ENCODE measurements at regions not wholly inside any gene's neighbourhood (a gene's known extent, or its start where the extent isn't known, plus 50 kb on each side); places are given as distances from the start of the nearest gene placed in this dataset.

- no peak for DNase-seq (ENCODE audit: low spot score)
These were observed 413.2 kb downstream of the CDH26 start for GRCh38 chr20:60371384-60371783.

DNA sequence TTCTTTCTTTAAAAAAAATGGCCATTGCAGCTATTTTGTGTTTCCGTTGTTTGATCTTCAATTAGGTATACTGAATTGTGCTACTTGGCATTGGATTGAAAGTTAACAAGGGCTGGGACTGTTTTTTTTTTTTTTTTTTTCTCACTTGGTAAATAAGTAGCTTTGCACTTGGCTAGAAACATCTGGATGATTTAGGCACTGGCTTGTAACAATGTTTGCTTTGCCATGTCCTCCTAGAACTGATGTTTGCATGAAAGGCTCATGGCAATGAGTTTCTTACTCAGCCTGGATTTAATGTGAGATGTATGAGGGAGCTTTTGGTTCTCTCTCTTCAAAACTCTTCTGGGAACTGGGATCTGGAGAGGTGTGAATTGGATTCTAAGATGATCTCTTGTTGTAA lies 414.1 kb downstream of the CDH26 start:
- no peak for DNase-seq (ENCODE audit: low spot score)

GRCh38 chr20:60372822-60373221 lies 414.6 kb downstream of the CDH26 start:
- no peak for DNase-seq (ENCODE audit: low spot score)

DNA sequence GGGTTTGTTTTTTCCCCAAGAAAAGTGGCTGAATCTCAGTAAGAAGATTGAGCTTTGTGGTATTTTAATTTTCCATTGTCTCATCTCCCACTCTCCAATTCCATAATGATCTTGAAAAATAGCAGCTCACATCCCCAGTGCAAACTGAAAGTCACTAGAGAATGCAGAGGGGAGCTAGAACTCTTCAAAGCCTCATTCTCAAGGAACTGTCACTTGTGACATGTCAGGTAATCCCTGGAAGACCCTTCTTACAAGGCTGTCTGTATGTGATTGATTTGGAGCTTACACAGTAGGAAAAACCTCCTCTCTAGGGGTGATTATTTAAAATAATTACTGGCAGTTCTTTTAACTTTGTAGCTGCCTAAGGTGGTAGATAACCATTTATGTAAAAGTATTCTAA lies 420.4 kb downstream of the CDH26 start:
- DNase-seq (ENCODE audit: low spot score), result no peak

DNA sequence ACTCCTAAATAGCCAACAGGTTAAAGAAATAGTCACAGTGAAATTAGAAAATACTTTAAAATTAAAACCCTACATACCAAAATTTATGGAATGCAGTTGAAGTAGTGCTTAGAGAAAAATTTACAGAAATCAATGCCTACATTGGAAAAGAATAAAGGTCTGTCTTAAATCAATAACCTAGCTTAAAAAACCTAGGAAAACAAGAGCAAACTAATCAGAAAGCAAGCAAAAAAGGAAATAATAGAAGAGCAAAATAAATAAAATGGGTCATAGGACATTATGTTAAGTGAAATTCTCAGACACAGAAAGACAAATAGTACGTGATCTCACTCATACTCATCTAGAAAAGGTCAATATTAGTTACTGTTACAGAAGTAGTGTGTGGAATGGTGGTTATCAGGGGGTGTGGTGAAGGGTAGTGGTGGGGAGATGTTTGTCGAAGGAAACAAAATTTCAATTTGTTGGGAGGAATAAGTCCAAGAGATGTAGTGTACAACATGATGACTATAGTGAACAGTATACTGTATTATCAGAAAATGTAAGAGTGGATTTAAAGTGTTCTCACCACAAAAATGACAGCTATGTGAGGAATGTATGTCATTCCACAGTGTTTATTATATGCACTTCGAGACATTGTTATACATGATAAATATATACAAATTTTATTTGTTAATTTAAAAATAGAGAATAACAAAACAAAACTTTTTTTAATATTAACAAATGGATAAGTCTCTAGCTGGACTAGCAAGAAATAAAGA lies 423.6 kb downstream of the CDH26 start:
- DNase-seq (ENCODE audit: low spot score), result no peak

GRCh38 chr20:60389441-60389840 lies 431.2 kb downstream of the CDH26 start:
- no peak for DNase-seq (ENCODE audit: low spot score)

DNA sequence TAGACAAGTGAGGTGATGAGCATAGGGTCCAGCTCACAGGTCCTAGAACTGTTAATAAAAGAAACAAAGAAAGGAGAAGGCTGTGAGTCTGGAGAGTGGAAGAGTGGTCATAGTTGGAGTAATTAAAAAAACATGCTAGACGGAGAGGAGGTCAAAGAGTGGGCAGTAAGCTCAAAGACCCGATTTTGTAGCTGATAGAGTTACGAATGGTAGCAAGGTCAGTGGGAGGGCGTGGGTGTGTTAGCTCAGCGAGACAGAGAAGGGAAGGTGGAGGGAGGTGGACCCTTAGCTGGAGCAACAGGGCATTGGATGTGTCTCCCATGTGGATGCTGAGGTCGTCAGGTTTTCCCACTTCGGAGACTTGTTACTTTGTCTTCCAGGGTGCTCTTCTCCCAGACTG lies 431.7 kb downstream of the CDH26 start:
- no peak for DNase-seq (ENCODE audit: low spot score)

- DNase-seq (ENCODE audit: low spot score), result no peak
These were observed 437.8 kb downstream of the CDH26 start for GRCh38 chr20:60395991-60396390.

DNA sequence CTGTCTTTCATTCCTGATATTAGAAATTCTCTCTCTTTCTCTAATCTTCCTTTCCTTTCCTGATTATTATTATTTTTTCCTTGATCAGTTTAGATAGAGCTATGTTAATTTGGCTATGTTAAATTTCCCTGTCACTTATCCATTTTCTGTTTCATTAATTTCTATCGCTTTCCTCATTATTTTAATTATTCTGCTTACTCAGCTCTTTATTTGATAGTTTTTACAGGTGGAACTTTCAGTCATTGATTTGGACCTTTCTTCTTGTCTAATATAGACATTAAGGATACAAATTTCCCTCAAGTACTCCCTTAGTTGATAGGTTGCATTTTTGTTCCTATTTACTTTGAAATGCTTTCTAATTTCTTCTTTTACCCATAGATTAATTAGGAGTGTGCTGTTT lies 442.3 kb downstream of the CDH26 start:
- no peak for DNase-seq (ENCODE audit: low spot score)

GRCh38 chr20:60402189-60403058 lies 444.2 kb downstream of the CDH26 start:
- no peak for DNase-seq (ENCODE audit: low spot score)

DNA sequence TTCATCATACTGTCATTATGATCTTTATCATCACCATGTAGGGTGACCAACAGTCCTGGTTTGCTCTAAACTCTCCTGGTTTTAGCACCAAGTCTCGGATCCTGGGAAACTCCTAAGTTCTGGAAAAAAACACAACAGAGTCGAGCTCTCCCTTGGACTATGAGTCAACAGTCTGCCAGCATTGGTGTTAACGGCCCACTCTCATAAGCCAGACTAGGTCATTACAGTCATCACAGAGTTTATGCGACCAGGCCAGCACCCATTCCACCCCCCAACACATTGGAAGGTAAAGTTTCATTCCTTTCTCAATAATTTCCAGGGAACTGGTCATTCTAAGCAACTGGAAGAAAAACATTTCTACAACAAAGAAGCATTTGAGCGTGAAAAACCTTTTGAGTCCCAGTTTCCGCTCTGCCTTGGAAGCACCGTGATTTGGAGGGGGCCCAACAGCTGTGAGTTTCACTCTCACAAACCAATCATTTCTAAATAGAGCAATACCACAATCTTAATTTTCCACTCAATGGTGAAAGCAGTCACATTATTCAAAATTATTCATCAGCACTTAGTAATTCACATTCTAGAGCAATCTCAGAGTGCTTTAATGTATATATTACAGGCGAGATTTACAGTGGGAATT lies 445.0 kb downstream of the CDH26 start:
- no peak for DNase-seq (ENCODE audit: low spot score)

DNA sequence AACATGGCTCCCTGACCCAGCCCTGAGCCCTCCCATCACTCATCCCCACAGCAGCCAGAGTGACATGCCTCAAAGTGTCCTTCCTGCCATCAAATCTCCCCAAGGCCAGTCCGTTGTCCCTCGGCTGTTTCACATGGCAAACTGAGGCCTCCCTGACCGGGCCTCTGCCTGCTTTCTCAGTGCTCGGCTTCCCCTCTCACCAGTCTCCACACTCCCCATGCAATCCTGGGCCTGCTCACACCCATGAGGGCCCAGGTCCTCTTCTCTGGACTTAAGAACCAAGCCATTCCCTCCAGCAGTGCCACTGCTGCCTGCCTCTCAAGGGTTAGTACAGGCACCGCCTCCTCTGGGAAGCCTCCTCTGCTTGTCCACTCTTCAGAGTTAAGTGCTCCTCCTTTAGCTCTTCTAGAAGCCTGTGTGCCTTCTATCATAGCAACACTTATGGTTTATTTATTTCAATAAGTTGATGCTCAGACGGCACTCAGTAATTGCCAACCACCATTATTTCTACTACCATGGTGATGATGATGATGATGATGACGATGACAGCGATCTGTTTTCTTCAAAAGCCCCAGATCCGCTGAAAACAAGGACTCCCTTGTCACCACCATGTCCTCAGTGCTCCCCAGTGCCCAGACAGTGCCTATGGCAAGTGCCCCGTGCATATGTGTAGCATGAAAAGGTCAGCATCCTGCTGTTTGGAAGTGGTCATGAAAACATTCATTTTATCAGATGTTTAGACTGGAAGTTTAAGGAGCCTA lies 449.0 kb downstream of the CDH26 start:
- no peak for DNase-seq (ENCODE audit: low spot score)

- no peak for DNase-seq (ENCODE audit: low spot score)
These were observed 449.7 kb downstream of the CDH26 start for GRCh38 chr20:60407938-60408337.

- no peak for DNase-seq (ENCODE audit: low spot score)
These were observed 450.2 kb downstream of the CDH26 start for GRCh38 chr20:60408435-60408834.

- no peak for DNase-seq (ENCODE audit: low spot score)
These were observed 452.5 kb downstream of the CDH26 start for GRCh38 chr20:60410618-60411264.

DNA sequence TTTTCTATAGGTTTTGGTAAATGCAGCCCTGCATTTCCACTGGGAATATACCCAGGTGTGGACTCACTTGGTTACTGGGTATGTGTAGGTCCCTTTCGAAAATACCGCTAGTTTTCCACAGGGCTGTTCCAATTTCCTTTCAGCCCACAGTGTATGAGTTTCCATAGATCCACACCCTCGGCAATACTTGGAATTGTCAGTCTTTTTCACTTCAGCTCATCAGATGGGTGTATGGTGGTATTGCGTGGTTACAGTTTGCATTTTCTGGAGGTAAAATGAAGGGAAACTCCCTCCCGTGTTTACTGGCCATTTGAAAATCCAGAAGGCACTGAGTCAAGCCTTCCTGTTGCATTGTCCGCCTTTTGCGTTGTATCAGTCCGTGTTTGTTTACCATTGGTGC lies 453.6 kb downstream of the CDH26 start:
- no peak for DNase-seq (ENCODE audit: low spot score)

GRCh38 chr20:60420676-60421229 lies 462.5 kb downstream of the CDH26 start:
- no peak for DNase-seq (ENCODE audit: low spot score)

GRCh38 chr20:60422848-60423247 lies 464.6 kb downstream of the CDH26 start:
- no peak for DNase-seq (ENCODE audit: low spot score)

- no peak for DNase-seq (ENCODE audit: low spot score)
These were observed 466.2 kb downstream of the CDH26 start for GRCh38 chr20:60424267-60424902.

DNA sequence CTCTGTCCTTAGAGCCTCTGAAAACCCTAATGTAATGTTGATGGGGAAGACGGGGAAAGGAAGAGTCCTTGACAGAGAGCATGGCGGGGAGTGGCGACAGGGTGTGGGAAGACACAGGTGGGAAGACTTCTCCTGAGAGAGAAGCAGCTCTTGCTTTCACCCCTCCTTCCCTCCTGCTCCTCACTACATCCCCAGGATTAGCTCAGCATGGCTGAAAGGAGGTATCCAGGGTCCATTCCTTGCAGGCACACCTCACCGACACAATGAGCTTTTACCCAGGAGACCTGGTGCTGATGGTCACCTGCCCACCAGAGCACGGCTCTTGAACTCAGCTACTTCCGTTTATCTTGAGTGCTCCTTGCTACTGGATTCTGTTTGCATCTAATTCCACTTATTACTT lies 469.3 kb downstream of the CDH26 start:
- no peak for DNase-seq (ENCODE audit: low spot score)

- no peak for DNase-seq (ENCODE audit: low spot score)
These were observed 470.4 kb downstream of the CDH26 start for GRCh38 chr20:60428651-60429050.
